ENCODE measurements at regions not wholly inside any gene's neighbourhood (a gene's known extent, or its start where the extent isn't known, plus 50 kb on each side); places are given as distances from the start of the nearest gene placed in this dataset.

GRCh38 chr3:104977719-104978118 lies 389.0 kb upstream of the ALCAM start:
- TF ChIP-seq CTCF (IDR thresholded peaks at IDR 0.05; ENCODE audit: poor library complexity) (no peak), EZH2 (IDR thresholded peaks at IDR 0.05; ENCODE audit: borderline replicate concordance) (no peak), EZH2phosphoT487 (IDR thresholded peaks at IDR 0.05; ENCODE audit: low read depth, severe bottlenecking, unreplicated experiment) (no peak)
